H1 (cell line): ENCODE measurements at regions not wholly inside any gene's neighbourhood (a gene's known extent, or its start where the extent isn't known, plus 50 kb on each side); places are given as distances from the start of the nearest gene placed in this dataset.

Source experiments
- CTCF ChIA-PET: fragments of 300-600 bp; sonication (Branson Sonifier 250); formaldehyde crosslinking; loops from one replicate; lab custom pipeline; 2021; ENCODE audit not compliant: partially characterized antibody; lab: Charles Lee
- POLR2A ChIA-PET: fragments of 300-600 bp; sonication (Branson Sonifier 250); formaldehyde crosslinking; loops from one replicate; lab custom pipeline; 2021; ENCODE audit warnings: inconsistent platforms; ENCODE audit not compliant: partially characterized antibody; lab: Charles Lee
- DNase-seq, 2 experiments: peaks; one replicate each; pipeline versions ENCODE4 v3.0.0 to v3.0.0-alpha.2; 2010 to 2022; ENCODE audit warnings: low spot score in 2 of 2, low read depth in 1 of 2, mixed read lengths in 1 of 2
- FAIRE-seq: peaks from 2 replicates; lab custom pipeline; 2011; peaks lifted over from hg19 to GRCh38; lab: Jason Lieb, UNC
- H2AFZ ChIP-seq: 2 replicates; pipeline ENCODE4 v1.8.1; 2012; ENCODE audit warnings: low read length, inconsistent platforms
- H2AK5ac ChIP-seq: 2 replicates; pipeline ENCODE4 v1.6.1; 2013; ENCODE audit warnings: low read depth, low read length
- H2BK120ac ChIP-seq: replicated peaks from 2 replicates; pipeline ENCODE3; 2013; ENCODE audit warnings: low read depth, low read length, inconsistent platforms
- H2BK12ac ChIP-seq: 2 replicates; pipeline ENCODE4 v1.6.1; 2013; ENCODE audit warnings: low read depth, low read length
- H2BK15ac ChIP-seq: 2 replicates; pipeline ENCODE4 v1.6.1; 2013; ENCODE audit warnings: low read length
- H2BK20ac ChIP-seq: 2 replicates; pipeline ENCODE4 v1.6.1; 2013; ENCODE audit warnings: low read length
- H2BK5ac ChIP-seq: 2 replicates; pipeline ENCODE4 v1.6.1; 2013; ENCODE audit warnings: low read depth, low read length
- H3K14ac ChIP-seq: 2 replicates; pipeline ENCODE4 v1.6.1; 2013; ENCODE audit warnings: inconsistent platforms; ENCODE audit not compliant: insufficient read length
- H3K18ac ChIP-seq: 2 replicates; pipeline ENCODE4 v1.6.1; 2013; ENCODE audit warnings: low read length; ENCODE audit errors: extremely low read depth
- H3K23ac ChIP-seq: 2 replicates; pipeline ENCODE4 v1.6.1; 2013; ENCODE audit warnings: inconsistent platforms; ENCODE audit not compliant: insufficient read length
- H3K23me2 ChIP-seq: 2 replicates; pipeline ENCODE4 v1.6.1; 2013; ENCODE audit warnings: low read depth, low read length
- H3K27ac ChIP-seq: 2 replicates; pipeline ENCODE4 v1.6.1; 2011; ENCODE audit warnings: low read depth, low read length, inconsistent platforms
- H3K27me3 ChIP-seq, 4 experiments: replicated peaks in 1 of 4; 1 replicate in 1 of 4; 2 replicates in 3 of 4; pipeline versions ENCODE4 v1.6.1 to v1.8.1; 2011 to 2013; ENCODE audit warnings: low read length in 3 of 4, mild to moderate bottlenecking in 3 of 4, inconsistent platforms in 2 of 4, mixed read lengths in 2 of 4, moderate library complexity in 1 of 4; ENCODE audit not compliant: control insufficient read depth in 3 of 4, insufficient read depth in 3 of 4; ENCODE audit errors: extremely low read depth in 1 of 4
- H3K36me3 ChIP-seq, 4 experiments: 2 replicates each; pipeline versions ENCODE4 v1.6.1 to v1.8.1; 2011 to 2013; ENCODE audit warnings: mild to moderate bottlenecking in 4 of 4, low read length in 3 of 4, moderate library complexity in 2 of 4, control low read depth in 1 of 4, inconsistent platforms in 1 of 4; ENCODE audit not compliant: insufficient read depth in 4 of 4, control insufficient read depth in 2 of 4
- H3K4ac ChIP-seq: replicated peaks from 2 replicates; pipeline ENCODE3; 2013; ENCODE audit warnings: low read length, low read depth, mixed read lengths, inconsistent platforms; ENCODE audit not compliant: insufficient read length
- H3K4me1 ChIP-seq, 4 experiments: replicated peaks in 1 of 4; 1 replicate in 1 of 4; 2 replicates in 3 of 4; pipeline versions ENCODE4 v1.6.1 to v1.8.1; 2011 to 2013; ENCODE audit warnings: low read length in 3 of 4, inconsistent platforms in 2 of 4, mixed read lengths in 1 of 4; ENCODE audit not compliant: insufficient read depth in 4 of 4, control insufficient read depth in 3 of 4
- H3K4me2 ChIP-seq, 2 experiments: 2 replicates each; pipeline versions ENCODE4 v1.6.1 to v1.8.1; 2011 to 2013; ENCODE audit warnings: low read depth in 2 of 2, low read length in 2 of 2, control low read depth in 1 of 2, inconsistent platforms in 1 of 2, mild to moderate bottlenecking in 1 of 2; ENCODE audit not compliant: insufficient read depth in 1 of 2
- H3K4me3 ChIP-seq, 4 experiments: fragments of 200-600, 300-600 bp in 1 of 4; sonication (generic), shearing (Covaris generic), sonication (Bioruptor Twin) in 1 of 4; 2 replicates each; pipeline versions ENCODE4 v1.5.1 to v1.8.1; 2011 to 2016; ENCODE audit warnings: low read length in 4 of 4, low read depth in 3 of 4, control low read depth in 2 of 4, inconsistent platforms in 2 of 4, mild to moderate bottlenecking in 2 of 4, mixed read lengths in 1 of 4, moderate library complexity in 1 of 4; ENCODE audit not compliant: insufficient read depth in 2 of 4; ENCODE audit errors: extremely low read depth in 1 of 4
- H3K56ac ChIP-seq: replicated peaks from 2 replicates; pipeline ENCODE3; 2013; ENCODE audit warnings: low read depth, mild to moderate bottlenecking, mixed read lengths, low read length, inconsistent platforms; ENCODE audit not compliant: insufficient read length
- H3K79me1 ChIP-seq: 2 replicates; pipeline ENCODE4 v1.6.1; 2013; ENCODE audit warnings: low read depth, low read length, control low read depth
- H3K79me2 ChIP-seq, 2 experiments: 2 replicates each; pipeline versions ENCODE4 v1.6.1 to v1.8.1; 2012 to 2013; ENCODE audit warnings: low read length in 2 of 2, mild to moderate bottlenecking in 2 of 2, inconsistent platforms in 1 of 2; ENCODE audit not compliant: insufficient read depth in 2 of 2, control insufficient read depth in 1 of 2
- H3K9ac ChIP-seq, 4 experiments: replicated peaks in 1 of 4; 1 replicate in 1 of 4; 2 replicates in 3 of 4; pipeline versions ENCODE4 v1.6.1 to v1.8.1; 2011 to 2013; ENCODE audit warnings: low read depth in 3 of 4, low read length in 3 of 4, control low read depth in 2 of 4, mild to moderate bottlenecking in 2 of 4, moderate library complexity in 2 of 4, inconsistent platforms in 1 of 4; ENCODE audit errors: extremely low read depth in 1 of 4
- H3K9me3 ChIP-seq, 2 experiments: 2 replicates each; pipeline versions ENCODE4 v1.6.1 to v1.8.1; 2012 to 2013; ENCODE audit warnings: mild to moderate bottlenecking in 2 of 2, moderate library complexity in 2 of 2, control low read depth in 1 of 2, inconsistent platforms in 1 of 2, low read depth in 1 of 2, low read length in 1 of 2, mixed read lengths in 1 of 2; ENCODE audit not compliant: insufficient read depth in 2 of 2
- H4K20me1 ChIP-seq, 2 experiments: replicated peaks in 1 of 2; 2 replicates each; pipeline versions ENCODE3 to v1.8.1; 2011 to 2013; ENCODE audit warnings: inconsistent platforms in 2 of 2, low read length in 2 of 2, mild to moderate bottlenecking in 1 of 2; ENCODE audit not compliant: insufficient read depth in 2 of 2, control insufficient read depth in 1 of 2
- H4K5ac ChIP-seq: 2 replicates; pipeline ENCODE4 v1.6.1; 2013; ENCODE audit warnings: low read length, low read depth, mixed read lengths, inconsistent platforms; ENCODE audit not compliant: insufficient read length
- H4K8ac ChIP-seq: 2 replicates; pipeline ENCODE4 v1.8.0; 2013; ENCODE audit warnings: mild to moderate bottlenecking, moderate library complexity, low read length, inconsistent platforms; ENCODE audit not compliant: insufficient read depth; ENCODE audit errors: extremely low read depth
- H4K91ac ChIP-seq: replicated peaks from 2 replicates; pipeline ENCODE3; 2013; ENCODE audit warnings: low read length, mixed read lengths, inconsistent platforms; ENCODE audit not compliant: insufficient read length
- BRCA1 ChIP-seq: IDR thresholded peaks from 2 replicates; pipeline ENCODE4 v1.6.1; 2012; ENCODE audit warnings: low read depth, low read length, improper control_type of control experiment
- CHD2 ChIP-seq: IDR thresholded peaks from 2 replicates; pipeline ENCODE4 v1.6.1; 2012; ENCODE audit warnings: low read length, improper control_type of control experiment
- RNF2 ChIP-seq: fragments of 200-900, 300-1000 bp; sonication (generic); IDR thresholded peaks from 2 replicates; pipeline ENCODE4 v1.7.1; 2016; ENCODE audit warnings: borderline replicate concordance, low read depth, mild to moderate bottlenecking, antibody characterized with exemption, low read length; ENCODE audit not compliant: poor library complexity, severe bottlenecking; ENCODE audit errors: missing control alignments
- SP4 ChIP-seq: IDR thresholded peaks from 2 replicates; pipeline ENCODE4 v1.6.1; 2012; ENCODE audit warnings: low read length, inconsistent platforms
- WGBS, 2 experiments: shearing (Covaris generic) in 1 of 2; methylation state at CpG; one replicate each; pipeline versions ENCODE4 v1.1.6 to v1.1.7; 2013 to 2015; ENCODE audit warnings: low lambda C conversion rate in 2 of 2, mixed read lengths in 2 of 2, inconsistent platforms in 1 of 2, low coverage in 1 of 2, missing lambda C conversion rate in 1 of 2; ENCODE audit not compliant: insufficient replicate concordance in 2 of 2, insufficient coverage in 1 of 2, insufficient read length in 1 of 2; ENCODE audit errors: extremely low coverage in 1 of 2, missing lambda C conversion rate in 1 of 2; 5-methylcytosine and 5-hydroxymethylcytosine counted together
- TF ChIP-seq, protein P1 (sequence below): IDR thresholded peaks from 2 replicates; pipeline ENCODE4 v1.6.1; 2012; ENCODE audit warnings: inconsistent platforms

DNA sequence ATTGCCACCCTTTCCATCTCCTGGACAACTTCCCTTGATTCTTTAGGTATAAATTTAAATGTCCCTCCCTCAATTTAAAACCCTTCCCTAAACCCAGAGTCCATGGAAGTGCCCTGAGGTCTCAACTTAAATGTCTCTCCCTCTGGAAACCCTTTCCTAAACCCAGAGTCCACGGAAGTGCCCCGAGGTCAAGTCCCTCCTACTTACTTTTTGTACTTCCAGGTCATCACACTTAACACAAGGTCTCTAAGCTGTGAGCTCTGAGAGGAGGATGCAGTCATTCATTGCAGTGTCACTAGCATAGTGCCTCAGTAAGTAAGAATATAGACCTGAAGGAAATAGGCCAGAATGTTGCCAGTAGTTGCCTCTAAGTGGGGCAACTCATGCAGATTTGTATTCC, 78.2 kb upstream of the BNC1 start:
- no peak overlapping the region for H4K5ac ChIP-seq
- no peak overlapping the region for H2AK5ac ChIP-seq
- no peaks in the 10 kb centered on the region for H3K79me2 ChIP-seq
- no peak overlapping the region for H2BK120ac ChIP-seq
- POLR2A ChIA-PET = no interaction called here
- no peak overlapping the region for H2AFZ ChIP-seq
- CTCF ChIA-PET = interaction anchor here (1.0 to 1.5 kb wide), 3 partner anchors 11 to 114 kb away, joined by 3 to 5 read pairs (median 4); no protein-coding TSS in a partner anchor
- H3K27ac ChIP-seq = no peak overlapping the region
- peaks cover 0 to 6% (median 2%) of the 10 kb centered on the region in 4 experiments; a peak in 1 of 7 replicates for H3K4me1 ChIP-seq
- no peak overlapping the region for H4K91ac ChIP-seq
- no peak overlapping the region for H3K4me3 ChIP-seq
- H3K79me1 ChIP-seq = no peaks in the 10 kb centered on the region
- H2BK15ac ChIP-seq = no peak overlapping the region
- H3K23me2 ChIP-seq = peaks cover 2% of the 10 kb centered on the region; the same call in 1 of the 2 replicates
- no peaks in the 10 kb centered on the region for H3K9me3 ChIP-seq
- FAIRE-seq (no peak), DNase-seq (no peak)
- H3K36me3 ChIP-seq = no peaks in the 10 kb centered on the region
- TF ChIP-seq RNF2 (no peak), BRCA1 (no peak), SP4 (no peak), CHD2 (no peak)
- TF ChIP-seq, protein P1, sequence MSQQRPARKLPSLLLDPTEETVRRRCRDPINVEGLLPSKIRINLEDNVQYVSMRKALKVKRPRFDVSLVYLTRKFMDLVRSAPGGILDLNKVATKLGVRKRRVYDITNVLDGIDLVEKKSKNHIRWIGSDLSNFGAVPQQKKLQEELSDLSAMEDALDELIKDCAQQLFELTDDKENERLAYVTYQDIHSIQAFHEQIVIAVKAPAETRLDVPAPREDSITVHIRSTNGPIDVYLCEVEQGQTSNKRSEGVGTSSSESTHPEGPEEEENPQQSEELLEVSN = no peak
- H2BK20ac ChIP-seq = no peak overlapping the region
- H3K4me2 ChIP-seq = no peak overlapping the region
- peaks cover 0 to 3% (median 1%) of the 10 kb centered on the region in 4 experiments; a peak in 3 of 7 replicates for H3K27me3 ChIP-seq
- H3K14ac ChIP-seq = no peak overlapping the region
- H2BK12ac ChIP-seq = no peak overlapping the region
- H3K18ac ChIP-seq = no peak overlapping the region
- no peak overlapping the region for H3K4ac ChIP-seq
- H4K20me1 ChIP-seq = no peaks in the 10 kb centered on the region
- WGBS, 2 experiments = 91% methylated on average over 2 of the region's 2 CpGs; no CpG with 5 or more reads in 1 of the 2 experiments
- no peak overlapping the region for H3K9ac ChIP-seq
- H3K56ac ChIP-seq = no peak overlapping the region
- H2BK5ac ChIP-seq = no peak overlapping the region
- no peak overlapping the region for H4K8ac ChIP-seq
- no peak overlapping the region for H3K23ac ChIP-seq
